NCI-H2107 treated with DMSO at 0.1 percent for 48 hours (cell line): ENCODE measurements at regions not wholly inside any gene's neighbourhood (a gene's known extent, or its start where the extent isn't known, plus 50 kb on each side); places are given as distances from the start of the nearest gene placed in this dataset.
"Not testable (repeated sequence)": the region's sequence is repeated elsewhere in the genome, so short reads cannot be mapped to it uniquely, and the experiment has no call there.

ENCODE experiments used
- DNase-seq: peaks from one replicate; lab custom pipeline; 2025; ENCODE audit not compliant: unreplicated experiment; lab: John Stamatoyannopoulos, UW

DNA sequence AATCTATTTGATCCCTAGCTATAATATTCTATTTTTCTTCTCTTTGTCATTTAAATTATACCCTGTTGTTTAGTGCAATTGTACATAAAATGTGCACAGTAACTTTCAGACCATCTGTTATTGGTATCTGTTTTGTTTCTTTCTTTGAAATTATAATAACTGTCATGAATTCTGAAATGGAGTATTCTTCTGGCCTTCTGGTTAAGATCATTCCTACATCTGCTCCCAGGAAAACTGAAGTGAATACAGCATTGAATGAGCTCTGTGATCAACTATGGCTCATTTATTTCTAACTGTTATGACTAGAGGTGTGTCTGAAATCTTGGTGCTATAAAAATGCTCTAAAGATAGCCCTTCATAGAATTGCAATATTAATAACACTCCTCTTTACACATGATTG lies 788.4 kb upstream of the TMEFF2 start:
- no peak for DNase-seq

DNA sequence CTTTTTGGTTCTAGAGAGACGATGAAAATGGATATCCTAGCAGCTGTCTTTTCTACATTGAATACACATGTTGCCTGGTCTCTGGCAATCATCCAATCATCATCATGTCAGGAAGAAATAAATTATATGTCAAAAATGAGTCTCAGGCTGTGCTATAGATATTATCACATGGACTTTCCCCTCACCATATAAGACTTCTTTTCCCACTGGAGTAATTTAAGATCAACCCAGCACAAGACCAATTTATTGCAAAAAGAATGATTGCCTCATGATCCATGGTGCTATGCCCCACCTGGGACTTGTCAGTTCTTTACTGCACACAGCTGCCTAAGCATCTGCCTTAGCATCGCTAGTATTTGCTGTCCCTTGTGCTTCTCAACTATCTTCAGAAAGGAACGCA lies 783.7 kb upstream of the TMEFF2 start:
- DNase-seq, result no peak

GRCh38 chr2:192971981-192972380 lies 777.2 kb upstream of the TMEFF2 start:
- no peak for DNase-seq

DNA sequence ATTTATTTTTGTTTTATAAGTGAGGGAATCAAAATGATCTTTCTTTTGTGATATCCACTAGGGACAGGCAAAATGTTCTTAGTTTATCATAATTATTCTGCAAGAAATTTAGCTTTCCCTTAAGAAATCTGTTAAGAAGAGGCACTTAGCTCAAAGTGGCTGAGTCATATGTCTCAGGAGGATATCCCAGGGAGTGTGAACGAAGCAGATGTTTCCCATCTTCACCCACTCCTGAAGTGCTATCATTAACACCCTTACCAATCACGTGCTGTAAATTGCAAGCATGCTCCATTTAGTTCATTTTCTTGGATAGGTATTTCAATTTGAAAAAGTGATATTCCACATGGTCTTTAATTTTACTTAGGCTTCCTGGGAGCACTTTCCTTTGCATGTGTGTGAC lies 774.3 kb upstream of the TMEFF2 start:
- no peak for DNase-seq

DNA sequence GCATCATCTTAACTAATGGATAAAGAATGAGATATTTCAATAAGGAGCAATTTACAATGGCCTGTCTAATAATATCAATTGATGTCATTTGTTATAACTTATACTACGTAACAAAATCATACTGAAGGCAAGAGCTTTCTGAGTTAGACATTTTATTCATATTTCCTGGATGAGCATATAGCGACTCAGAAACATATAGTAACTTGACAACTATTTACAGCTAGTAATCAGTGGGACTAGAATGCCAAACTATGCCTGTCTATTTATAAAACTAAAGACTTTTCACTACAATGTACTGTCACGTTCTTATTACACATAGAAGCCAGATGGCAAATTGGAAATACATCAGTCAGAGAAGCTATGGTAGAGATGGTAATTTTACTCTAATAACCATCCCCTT lies 766.2 kb upstream of the TMEFF2 start:
- no peak for DNase-seq

- DNase-seq, result not testable (repeated sequence)
Measured at GRCh38 chr2:192958615-192959014, 763.9 kb upstream of the TMEFF2 start.

DNA sequence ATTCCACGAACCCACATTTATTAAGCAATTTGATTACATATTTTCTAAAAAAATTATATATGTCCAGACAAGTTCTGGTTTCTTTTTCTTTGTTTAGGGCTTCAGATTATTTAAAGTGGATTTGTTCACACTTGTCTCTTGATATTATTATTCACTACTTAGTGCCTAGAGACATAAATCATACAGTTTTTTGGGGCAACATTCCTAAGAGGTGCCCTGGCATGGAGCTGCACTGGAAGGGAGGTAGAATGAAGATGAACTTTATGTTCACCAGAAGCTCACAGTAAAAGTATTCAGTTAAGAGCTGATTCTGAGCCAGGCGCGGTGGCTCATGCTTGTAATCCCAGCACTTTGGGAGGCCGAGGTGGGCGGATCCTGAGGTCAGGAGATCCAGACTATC lies 762.7 kb upstream of the TMEFF2 start:
- no peak for DNase-seq

- DNase-seq, result no peak
Measured at GRCh38 chr2:192953116-192953515, 758.4 kb upstream of the TMEFF2 start.

- DNase-seq, result no peak
Measured at GRCh38 chr2:192952245-192952644, 757.5 kb upstream of the TMEFF2 start.

GRCh38 chr2:192948316-192948715 lies 753.6 kb upstream of the TMEFF2 start:
- DNase-seq, result no peak

- no peak for DNase-seq
Measured at GRCh38 chr2:192947352-192947751, 752.6 kb upstream of the TMEFF2 start.

GRCh38 chr2:192940767-192941166 lies 746.0 kb upstream of the TMEFF2 start:
- no peak for DNase-seq

DNA sequence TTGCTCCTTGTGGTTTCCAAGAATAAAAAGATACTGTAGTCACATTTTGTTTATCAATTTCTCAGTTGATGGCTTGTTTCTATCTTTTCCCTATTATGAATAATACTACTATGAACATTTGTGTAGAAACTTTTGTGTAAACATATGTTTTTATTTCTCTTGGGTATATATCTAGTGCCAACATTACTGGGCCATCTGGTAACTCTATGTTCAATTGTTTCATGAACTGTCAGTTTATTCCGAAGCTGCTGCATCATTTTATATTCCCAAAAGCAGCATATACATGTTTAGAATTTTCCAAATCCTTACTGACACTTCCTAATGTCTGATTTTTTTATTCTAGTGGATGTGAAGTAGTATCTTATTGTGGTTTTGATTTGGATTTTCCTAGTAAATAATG lies 737.6 kb upstream of the TMEFF2 start:
- no peak for DNase-seq

- DNase-seq, result not testable (repeated sequence)
Measured at GRCh38 chr2:192921631-192922030, 726.9 kb upstream of the TMEFF2 start.

GRCh38 chr2:192901446-192901845 lies 706.7 kb upstream of the TMEFF2 start:
- no peak for DNase-seq

- DNase-seq, result no peak
Measured at GRCh38 chr2:192899466-192899865, 704.7 kb upstream of the TMEFF2 start.

- not testable (repeated sequence) for DNase-seq
Measured at GRCh38 chr2:192893976-192894375, 699.2 kb upstream of the TMEFF2 start.

GRCh38 chr2:192888109-192888508 lies 693.4 kb upstream of the TMEFF2 start:
- no peak for DNase-seq

DNA sequence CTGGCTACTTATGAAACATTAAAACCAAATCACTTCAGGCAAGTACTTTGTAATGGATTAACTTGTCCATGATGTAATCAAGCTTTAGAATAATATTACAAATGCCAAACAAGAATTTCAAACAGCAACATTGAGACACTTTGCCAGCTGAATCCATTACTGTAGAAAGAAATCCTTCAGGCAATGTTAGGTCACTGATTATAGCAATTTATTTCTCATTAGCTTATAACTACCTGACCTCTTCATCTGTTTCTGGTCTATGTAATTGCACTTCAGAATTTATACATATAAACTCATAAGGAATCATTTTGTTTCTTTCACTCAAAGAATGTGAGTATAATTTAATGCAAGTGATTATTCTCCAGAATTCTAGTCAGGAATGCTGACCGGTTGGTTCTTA lies 692.6 kb upstream of the TMEFF2 start:
- DNase-seq, result no peak

GRCh38 chr2:192886636-192887035 lies 691.9 kb upstream of the TMEFF2 start:
- DNase-seq, result no peak

DNA sequence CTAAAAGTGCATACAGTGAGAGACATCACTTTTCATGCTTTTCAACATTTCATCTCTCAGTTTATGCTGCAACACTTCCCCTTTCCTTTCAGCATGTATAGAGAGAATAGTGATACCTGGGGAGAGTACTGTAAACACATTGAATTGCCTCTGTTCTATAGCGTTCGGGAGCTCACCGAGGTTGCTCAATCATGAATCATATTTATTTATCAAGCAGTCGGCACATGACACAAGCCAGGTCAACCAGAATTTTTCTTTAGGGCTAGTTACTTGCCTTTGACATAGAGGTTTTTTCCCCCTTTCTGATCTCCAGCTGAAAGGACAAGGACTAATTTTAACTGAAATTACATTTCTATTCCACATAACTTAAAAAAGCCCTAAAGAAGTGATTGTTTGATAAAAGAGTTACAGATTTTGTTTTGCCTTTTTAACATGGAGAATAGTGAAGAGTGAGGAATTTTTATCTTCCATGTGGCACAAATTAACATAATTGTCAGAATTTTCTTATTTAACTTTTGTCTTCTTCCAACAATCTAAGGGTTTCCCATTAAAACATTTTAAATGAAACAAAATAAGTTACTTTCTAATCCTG lies 690.9 kb upstream of the TMEFF2 start:
- peak; percentile 73 for DNase-seq

DNA sequence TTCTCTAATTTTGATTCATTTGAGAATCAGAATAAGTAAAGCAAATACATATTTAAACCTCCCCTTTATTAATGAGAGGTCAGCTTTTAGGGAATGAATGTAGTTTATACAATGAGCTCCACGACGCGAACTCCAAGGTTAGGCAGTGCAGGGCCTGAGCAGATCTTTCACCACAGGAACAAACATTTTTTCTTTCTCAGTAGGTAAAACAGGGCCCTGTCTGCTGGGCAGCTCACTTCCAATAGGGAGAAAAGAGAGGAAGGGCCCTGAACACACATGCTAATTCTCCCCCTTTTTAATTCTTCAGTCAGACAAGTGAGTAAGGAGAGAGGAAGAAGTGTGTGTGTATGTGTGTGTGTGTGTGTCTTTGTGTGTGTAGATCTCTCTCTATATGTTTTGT lies 682.4 kb upstream of the TMEFF2 start:
- no peak for DNase-seq

DNA sequence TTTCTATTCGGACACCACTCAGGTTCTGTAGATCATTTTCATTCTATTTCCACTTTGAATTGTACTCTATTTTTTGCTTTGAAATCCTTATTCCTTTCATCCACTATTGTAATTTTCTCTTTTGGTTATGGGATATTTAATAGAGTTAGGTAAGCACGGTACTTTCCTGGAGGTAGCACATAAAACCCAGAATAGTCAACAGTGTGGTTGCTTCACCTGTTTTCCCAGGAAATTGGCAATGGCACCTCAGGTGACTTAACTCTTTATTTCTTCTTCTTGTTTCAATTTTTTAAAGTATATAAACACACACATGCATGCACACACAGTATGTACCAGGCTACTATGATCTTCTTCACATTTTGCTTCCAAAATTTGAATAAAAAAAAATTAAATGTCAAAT lies 682.0 kb upstream of the TMEFF2 start:
- no peak for DNase-seq

GRCh38 chr2:192854706-192855105 lies 660.0 kb upstream of the TMEFF2 start:
- no peak for DNase-seq
